K562 (cell line): ENCODE measurements at regions not wholly inside any gene's neighbourhood (a gene's known extent, or its start where the extent isn't known, plus 50 kb on each side); places are given as distances from the start of the nearest gene placed in this dataset.

Experiments
- ATAC-seq: fragments of 200-7000 bp; cut with Tn5 transposase; 3 replicates; pipeline ENCODE4 v1.9.1; 2020; ENCODE audit warnings: moderate library complexity
- BruUV-seq: library from RNA; stranded (reverse); fragments of 400-500 nt; replicated peaks from 2 replicates; lab custom pipeline; 2021; lab: Mats Ljungman, UMichigan
- CTCF ChIA-PET: fragments of 300-600 bp; formaldehyde crosslinking; extraction: SDS; loops from one replicate; lab custom pipeline; 2021; ENCODE audit warnings: low intra/inter-chr PET ratio; lab: Yijun Ruan, JAX
- POLR2A ChIA-PET: fragments of 300-600, 350-650 bp; sonication (Branson Sonifier 250); formaldehyde crosslinking; extraction: SDS; loops from one replicate; lab custom pipeline; 2021; ENCODE audit warnings: antibody characterized with exemption, inconsistent platforms; lab: Yijun Ruan, JAX
- DNase-seq, 4 experiments: peaks; one replicate each; pipeline versions ENCODE4 v3.0.0 to v3.0.0-alpha.2; 2011 to 2018; ENCODE audit warnings: low spot score in 3 of 4, mixed read lengths in 3 of 4; ENCODE audit errors: extremely low read depth in 1 of 4
- FAIRE-seq: peaks from 2 replicates; lab custom pipeline; 2011; peaks lifted over from hg19 to GRCh38; lab: Jason Lieb, UNC
- H2AFZ ChIP-seq: 2 replicates; pipeline ENCODE4 v1.6.0; 2011; ENCODE audit warnings: low read depth, low read length, control low read depth, inconsistent platforms
- H3K27ac ChIP-seq: fragments of 200-600 bp; 3 replicates; pipeline ENCODE4 v1.8.0; 2011; ENCODE audit warnings: low read depth, mild to moderate bottlenecking, control low read depth, inconsistent platforms, low read length, moderate library complexity, mixed read lengths; ENCODE audit errors: extremely low read depth
- H3K27me3 ChIP-seq, 2 experiments: fragments of 300-600 bp in 1 of 2; 2 replicates in 1 of 2; 3 replicates in 1 of 2; pipeline versions ENCODE4 v1.6.0 to v1.8.0; 2011; ENCODE audit warnings: inconsistent platforms in 2 of 2, low read length in 2 of 2, mild to moderate bottlenecking in 1 of 2, mixed read lengths in 1 of 2, moderate library complexity in 1 of 2; ENCODE audit not compliant: control insufficient read depth in 2 of 2, insufficient read depth in 2 of 2
- H3K36me3 ChIP-seq: fragments of 300-600 bp; 3 replicates; pipeline ENCODE4 v1.8.0; 2011; ENCODE audit warnings: mild to moderate bottlenecking, low read length, inconsistent platforms; ENCODE audit not compliant: control insufficient read depth, insufficient read depth
- H3K4me1 ChIP-seq, 2 experiments: fragments of 200-600 bp in 1 of 2; replicated peaks in 1 of 2; 2 replicates in 1 of 2; 3 replicates in 1 of 2; pipeline versions ENCODE4 v1.5.1 to v1.8.0; 2011; ENCODE audit warnings: inconsistent platforms in 2 of 2, low read length in 2 of 2, mild to moderate bottlenecking in 1 of 2, mixed read lengths in 1 of 2, moderate library complexity in 1 of 2; ENCODE audit not compliant: control insufficient read depth in 2 of 2, insufficient read depth in 2 of 2
- H3K4me2 ChIP-seq: 2 replicates; pipeline ENCODE4 v1.6.1; 2011; ENCODE audit warnings: low read length, control low read depth, inconsistent platforms, mixed read lengths; ENCODE audit not compliant: insufficient read depth
- H3K4me3 ChIP-seq: fragments of 200-600 bp; sonication (generic), shearing (Covaris generic); 2 replicates; pipeline ENCODE4 v1.5.1; 2016; ENCODE audit warnings: control low read depth, inconsistent platforms
- H3K79me2 ChIP-seq: fragments of 200-600 bp; 3 replicates; pipeline ENCODE4 v1.8.0; 2011; ENCODE audit warnings: low read length, inconsistent platforms; ENCODE audit not compliant: control insufficient read depth, insufficient read depth
- H3K9ac ChIP-seq, 2 experiments: 2 replicates each; pipeline versions ENCODE4 v1.6.0 to v1.6.1; 2011; ENCODE audit warnings: low read depth in 2 of 2, low read length in 2 of 2, control low read depth in 1 of 2, inconsistent platforms in 1 of 2, mild to moderate bottlenecking in 1 of 2, mixed read lengths in 1 of 2; ENCODE audit not compliant: insufficient read depth in 1 of 2
- H3K9me1 ChIP-seq: one replicate; pipeline ENCODE4 v1.6.0; 2011; ENCODE audit warnings: inconsistent platforms, mild to moderate bottlenecking, low read length, moderate library complexity; ENCODE audit not compliant: control insufficient read depth, insufficient read depth
- H3K9me3 ChIP-seq: replicated peaks from 2 replicates; pipeline ENCODE4 v1.5.1; 2011; ENCODE audit warnings: low read depth, low read length, inconsistent platforms; ENCODE audit not compliant: control insufficient read depth, insufficient read depth
- H4K20me1 ChIP-seq: replicated peaks from 2 replicates; pipeline ENCODE4 v1.6.1; 2011; ENCODE audit warnings: low read length, inconsistent platforms, mixed read lengths; ENCODE audit not compliant: control insufficient read depth, insufficient read depth
- ARNT ChIP-seq, 2 experiments: fragments of 450-650 bp; IDR thresholded peaks; 2 replicates each; pipeline ENCODE4 v1.6.1; 2016; ENCODE audit warnings: mild to moderate bottlenecking in 1 of 2
- CEBPG ChIP-seq, 3 experiments: fragments of 200-800 bp in 1 of 3; sonication (Bioruptor generic) in 1 of 3; sonication (generic) in 1 of 3; formaldehyde crosslinking in 1 of 3; IDR thresholded peaks in 2 of 3; conservative IDR thresholded peaks in 1 of 3; 2 replicates each; pipeline versions ENCODE4 v1.6.1 to v1.8.0; 2016 to 2022; ENCODE audit warnings: missing compliant biosample characterization in 2 of 3, missing genetic modification characterization in 2 of 3, mild to moderate bottlenecking in 1 of 3, missing genetic modification reagents in 1 of 3
- CTCFL ChIP-seq: IDR thresholded peaks from 2 replicates; pipeline ENCODE4 v1.6.1; 2011; ENCODE audit warnings: borderline replicate concordance, low read depth, mild to moderate bottlenecking, moderate library complexity, low read length; ENCODE audit not compliant: insufficient read depth, poor library complexity, severe bottlenecking
- DEAF1 ChIP-seq: fragments of 450-650 bp; formaldehyde crosslinking; IDR thresholded peaks from 2 replicates; pipeline ENCODE4 v1.4.0; 2020; ENCODE audit warnings: mild to moderate bottlenecking, moderate library complexity
- ETV6 ChIP-seq, 3 experiments: fragments of 150-350 bp in 1 of 3; sonication (generic) in 1 of 3; formaldehyde crosslinking in 1 of 3; IDR thresholded peaks; 2 replicates each; pipeline versions ENCODE4 v1.6.1 to v1.8.0; 2014 to 2022; ENCODE audit warnings: borderline replicate concordance in 2 of 3, low read depth in 2 of 3, antibody characterized with exemption in 1 of 3, low read length in 1 of 3, mild to moderate bottlenecking in 1 of 3, missing genetic modification reagents in 1 of 3
- HSF4 ChIP-seq: fragments of 250-450 bp; sonication (Bioruptor Pico); IDR thresholded peaks from 2 replicates; pipeline ENCODE4 v2.1.2; 2022; ENCODE audit warnings: mild to moderate bottlenecking, moderate library complexity, borderline replicate concordance
- MLLT1 ChIP-seq, 2 experiments: fragments of 450-650 bp; IDR thresholded peaks; 2 replicates each; pipeline ENCODE4 v1.6.1; 2016
- PCBP1 ChIP-seq: fragments of 200-400 bp; formaldehyde crosslinking; IDR thresholded peaks from 2 replicates; pipeline ENCODE4 v1.6.1; 2018; ENCODE audit warnings: mild to moderate bottlenecking, low read depth, low read length; ENCODE audit not compliant: poor library complexity, severe bottlenecking
- RFX1 ChIP-seq: fragments of 450-650 bp; IDR thresholded peaks from 2 replicates; pipeline ENCODE4 v1.6.1; 2016; ENCODE audit warnings: mild to moderate bottlenecking, moderate library complexity
- ZNF197 ChIP-seq: fragments of 200-800 bp; sonication (Bioruptor generic); IDR thresholded peaks from 2 replicates; pipeline ENCODE4 v1.6.1; 2016; ENCODE audit warnings: low read depth, missing genetic modification characterization, missing compliant biosample characterization
- WGBS: fragments of 100-300 bp; shearing (Covaris generic); methylation state at CpG from one replicate; pipeline ENCODE4 v1.1.6; 2016; ENCODE audit warnings: low coverage, mixed read lengths; ENCODE audit not compliant: insufficient coverage; ENCODE audit errors: missing lambda C conversion rate; 5-methylcytosine and 5-hydroxymethylcytosine counted together
- in situ Hi-C: fragments of 300-500 bp; cut with MboI; formaldehyde crosslinking; loops from 4 replicates; pipeline ENCODE4 v1.15.0; 2018; ENCODE audit warnings: inconsistent platforms, mixed read lengths
- intact Hi-C: fragments of 100-400 bp; cut with micrococcal nuclease; formaldehyde crosslinking; loops from 2 replicates; pipeline ENCODE4 v1.14.2; 2022

- no peaks in the 10 kb centered on the region for H3K4me1 ChIP-seq
- H3K9ac ChIP-seq = no peak overlapping the region
- no TSS peak for BruUV-seq
- H3K9me1 ChIP-seq = no peaks in the 10 kb centered on the region
- WGBS = 0% methylated on average over 1 of the region's 1 CpG
- no peak overlapping the region for H3K4me3 ChIP-seq
- ChIA-PET POLR2A (no interaction called here), CTCF (no interaction called here)
- in situ Hi-C loops (no loop called here), intact Hi-C loops (no loop called here)
- no peak overlapping the region for H3K27ac ChIP-seq
- H3K4me2 ChIP-seq = no peak overlapping the region
- H3K27me3 ChIP-seq = no peaks in the 10 kb centered on the region
- no peaks in the 10 kb centered on the region for H3K9me3 ChIP-seq
- ATAC-seq (no peak), FAIRE-seq (no peak), DNase-seq (no peak)
- no peaks in the 10 kb centered on the region for H3K36me3 ChIP-seq
- H4K20me1 ChIP-seq = no peaks in the 10 kb centered on the region
- no peaks in the 10 kb centered on the region for H3K79me2 ChIP-seq
- no peak overlapping the region for H2AFZ ChIP-seq
- TF ChIP-seq CTCFL = no peak
- TF ChIP-seq ARNT (IDR thresholded peaks at IDR 0.05) = no peak
- no peak for TF ChIP-seq RFX1
- no peak for TF ChIP-seq MLLT1 (IDR thresholded peaks at IDR 0.05)
- no peak for TF ChIP-seq PCBP1
- no peak for TF ChIP-seq HSF4 (CRISPR knock-in tag)
- TF ChIP-seq ZNF197 (CRISPR knock-in tag) = no peak
- no peak for TF ChIP-seq DEAF1 (CRISPR knock-in tag)
- TF ChIP-seq CEBPG (CRISPR knock-in tag; IDR thresholded peaks at IDR 0.05) = no peak
- no peak for TF ChIP-seq CEBPG (tag; conservative IDR thresholded peaks at IDR 0.05 in 1 of 2, IDR thresholded peaks at IDR 0.05 in 1 of 2)
- no peak for TF ChIP-seq ETV6 (IDR thresholded peaks at IDR 0.05; ENCODE audit: borderline replicate concordance in 1 of 2, low read depth in 2 of 2, low read length in 1 of 2)
- no peak for TF ChIP-seq ETV6 (CRISPR knock-in tag; IDR thresholded peaks at IDR 0.05; ENCODE audit: borderline replicate concordance)
Observed at GRCh38 chr18:38464024-38464423, 898.4 kb upstream of the CELF4 start.
